ENCODE measurements at regions not wholly inside any gene's neighbourhood (a gene's known extent, or its start where the extent isn't known, plus 50 kb on each side); places are given as distances from the start of the nearest gene placed in this dataset.

- Histone ChIP-seq H3T11ph (ENCODE audit: low read length) (no peak overlapping the region), H3K4me1 (ENCODE audit: insufficient read depth, low read length) (no peaks in the 10 kb centered on the region), H3K9ac (ENCODE audit: extremely low read depth, insufficient read length, low read length) (no peak overlapping the region), H4K91ac (ENCODE audit: insufficient read length, low read depth, low read length) (no peak overlapping the region), H2BK12ac (ENCODE audit: insufficient read length, low read depth, low read length) (no peak overlapping the region), H3K27me3 (ENCODE audit: insufficient read depth, low read length) (no peaks in the 10 kb centered on the region), H4K20me1 (ENCODE audit: control insufficient read depth, insufficient read depth, insufficient read length) (no peaks in the 10 kb centered on the region), H3K79me1 (ENCODE audit: insufficient read depth, low read depth, low read length, poor library complexity, severe bottlenecking) (no peaks in the 10 kb centered on the region), H4K8ac (replicated peaks; ENCODE audit: insufficient read length, low read depth, low read length) (no peak overlapping the region), H2BK15ac (ENCODE audit: low read depth, low read length) (no peak overlapping the region), H2AFZ (ENCODE audit: low read length) (no peak overlapping the region), H3K27ac (ENCODE audit: insufficient read length, low read depth, low read length) (no peak overlapping the region), H2BK5ac (ENCODE audit: insufficient read length, low read length) (no peak overlapping the region), H3K23ac (ENCODE audit: insufficient read length, low read depth, low read length) (no peak overlapping the region), H2BK120ac (ENCODE audit: low read depth, low read length, poor library complexity, severe bottlenecking) (no peak overlapping the region), H3K14ac (ENCODE audit: insufficient read depth, low read length) (no peak overlapping the region), H2AK5ac (ENCODE audit: insufficient read length, low read length) (no peak overlapping the region), H3K9me3 (ENCODE audit: control insufficient read depth, low read depth, low read length) (peaks cover 9% of the 10 kb centered on the region), H3K4ac (ENCODE audit: low read depth, low read length) (no peak overlapping the region), H4K5ac (ENCODE audit: insufficient read length, low read depth, low read length) (no peak overlapping the region), H3K23me2 (ENCODE audit: insufficient read length, low read depth, low read length, poor library complexity, severe bottlenecking) (no peaks in the 10 kb centered on the region), H3K18ac (ENCODE audit: insufficient read length, low read depth, low read length) (no peak overlapping the region), H3K56ac (ENCODE audit: insufficient read length, low read depth, low read length) (no peak overlapping the region), H3K79me2 (ENCODE audit: insufficient read depth, low read length) (no peaks in the 10 kb centered on the region), H3K4me2 (ENCODE audit: insufficient read depth, insufficient read length, low read length) (no peak overlapping the region), H2BK20ac (ENCODE audit: low read depth, low read length, poor library complexity, severe bottlenecking) (no peak overlapping the region)
- Mint-ChIP-seq H3K4me1 (peaks cover 0 to 7% of the 10 kb centered on the region in 2 experiments; a peak in 2 of 4 replicates), H3K9me3 (peaks cover 76 to 77% of the 10 kb centered on the region in 2 experiments), H3K27ac (no peak overlapping the region), H3K36me3 (ENCODE audit: insufficient read depth in 1 of 3, low read depth in 3 of 3) (peaks cover 9 to 29% (median 20%) of the 10 kb centered on the region in 3 experiments; a peak in 6 of 7 replicates), H3K4me3 (no peak overlapping the region), H3K27me3 (ENCODE audit: low read depth) (no peaks in the 10 kb centered on the region)
- WGBS (ENCODE audit: extremely low coverage, insufficient read length, low lambda C conversion rate), result no CpG with 5 or more reads among the region's 4 CpGs
- no peak for DNase-seq
- no peak for TF ChIP-seq CTCF (conservative IDR thresholded peaks at IDR 0.05)
Observed at GRCh38 chrX:148259990-148260389, 240.4 kb upstream of the AFF2 start.
